Astrocyte (in vitro differentiated cells and primary cell): ENCODE measurements at regions not wholly inside any gene's neighbourhood (a gene's known extent, or its start where the extent isn't known, plus 50 kb on each side); places are given as distances from the start of the nearest gene placed in this dataset.
A peak's percentile ranks its signal among the peaks of the same experiment; 100 is the strongest.

Experiments
- DNase-seq: peaks from one replicate; pipeline ENCODE4 v3.0.0-alpha.2; 2010; ENCODE audit warnings: low read depth
- FAIRE-seq: peaks from 2 replicates; lab custom pipeline; 2011; peaks lifted over from hg19 to GRCh38; lab: Jason Lieb, UNC
- H2AFZ ChIP-seq: 2 replicates; pipeline ENCODE4 v1.6.0; 2012; ENCODE audit warnings: low read depth, low read length, inconsistent platforms
- H3K27ac ChIP-seq: 2 replicates; pipeline ENCODE4 v1.5.1; 2011; ENCODE audit warnings: low read depth, low read length, inconsistent platforms
- H3K27me3 ChIP-seq: 2 replicates; pipeline ENCODE4 v1.6.0; 2011; ENCODE audit warnings: low read length, inconsistent platforms; ENCODE audit not compliant: insufficient read depth
- H3K36me3 ChIP-seq: 2 replicates; pipeline ENCODE4 v1.5.1; 2011; ENCODE audit warnings: low read length, inconsistent platforms; ENCODE audit not compliant: insufficient read depth
- H3K4me1 ChIP-seq: 2 replicates; pipeline ENCODE4 v1.5.1; 2011; ENCODE audit warnings: low read length, inconsistent platforms; ENCODE audit not compliant: insufficient read depth
- H3K4me2 ChIP-seq: 2 replicates; pipeline ENCODE4 v1.6.0; 2012; ENCODE audit warnings: low read length, inconsistent platforms
- H3K4me3 ChIP-seq: 2 replicates; pipeline ENCODE4 v1.5.1; 2011; ENCODE audit warnings: low read depth, mild to moderate bottlenecking, low read length, inconsistent platforms; ENCODE audit not compliant: insufficient read depth
- H3K79me2 ChIP-seq: 2 replicates; pipeline ENCODE4 v1.6.0; 2012; ENCODE audit warnings: mild to moderate bottlenecking, low read length, inconsistent platforms; ENCODE audit not compliant: insufficient read depth
- H3K9ac ChIP-seq: 2 replicates; pipeline ENCODE4 v1.6.0; 2012; ENCODE audit warnings: mild to moderate bottlenecking, low read length, inconsistent platforms
- H3K9me3 ChIP-seq: 2 replicates; pipeline ENCODE4 v1.5.1; 2012; ENCODE audit warnings: low read depth, mild to moderate bottlenecking, low read length, inconsistent platforms; ENCODE audit not compliant: insufficient read depth
- H4K20me1 ChIP-seq: 2 replicates; pipeline ENCODE4 v1.6.0; 2012; ENCODE audit warnings: low read length, inconsistent platforms; ENCODE audit not compliant: insufficient read depth
- H3K27ac Mint-ChIP-seq: one replicate; pipeline ENCODE4 v1.8.0; 2021; ENCODE audit warnings: mild to moderate bottlenecking, mixed read lengths; ENCODE audit not compliant: unreplicated experiment
- H3K27me3 Mint-ChIP-seq: one replicate; pipeline ENCODE4 v1.8.0; 2021; ENCODE audit warnings: low read depth, mixed read lengths; ENCODE audit not compliant: unreplicated experiment
- H3K36me3 Mint-ChIP-seq: one replicate; pipeline ENCODE4 v1.8.0; 2021; ENCODE audit warnings: low read depth, mixed read lengths; ENCODE audit not compliant: unreplicated experiment
- H3K4me1 Mint-ChIP-seq: one replicate; pipeline ENCODE4 v1.8.0; 2021; ENCODE audit warnings: low read depth, mixed read lengths; ENCODE audit not compliant: unreplicated experiment
- H3K4me3 Mint-ChIP-seq: one replicate; pipeline ENCODE4 v1.8.0; 2021; ENCODE audit warnings: mild to moderate bottlenecking, moderate library complexity, mixed read lengths; ENCODE audit not compliant: unreplicated experiment
- H3K9me3 Mint-ChIP-seq: one replicate; pipeline ENCODE4 v1.8.0; 2021; ENCODE audit warnings: mild to moderate bottlenecking, mixed read lengths; ENCODE audit not compliant: unreplicated experiment
- CTCF ChIP-seq: IDR thresholded peaks from 2 replicates; pipeline ENCODE4 v1.5.1; 2011; ENCODE audit warnings: low read depth, mild to moderate bottlenecking, inconsistent platforms, low read length, moderate library complexity; ENCODE audit not compliant: insufficient read depth
- EZH2 ChIP-seq: IDR thresholded peaks from 2 replicates; pipeline ENCODE4 v1.6.1; 2012; ENCODE audit warnings: mild to moderate bottlenecking, low read length, inconsistent platforms; ENCODE audit not compliant: insufficient read depth

GRCh38 chr10:20954519-20954918 is 57.4 kb upstream of the NEBL start:
- no peaks in the 10 kb centered on the region for H3K36me3 Mint-ChIP-seq
- H3K27ac Mint-ChIP-seq, result peak overlapping the region; percentile 89

GRCh38 chr10:20953120-20953519 is 56.0 kb upstream of the NEBL start:
- Mint-ChIP-seq H3K27ac (no peak overlapping the region), H3K27me3 (no peaks in the 10 kb centered on the region), H3K4me1 (peaks cover 29% of the 10 kb centered on the region), H3K36me3 (no peaks in the 10 kb centered on the region), H3K9me3 (no peaks in the 10 kb centered on the region), H3K4me3 (no peak overlapping the region)
- Histone ChIP-seq H3K27ac (no peak overlapping the region), H3K4me2 (no peak overlapping the region), H4K20me1 (no peaks in the 10 kb centered on the region), H3K9ac (no peak overlapping the region), H3K4me3 (no peak overlapping the region), H2AFZ (no peak overlapping the region), H3K4me1 (no peaks in the 10 kb centered on the region), H3K79me2 (no peaks in the 10 kb centered on the region), H3K27me3 (no peaks in the 10 kb centered on the region), H3K9me3 (no peaks in the 10 kb centered on the region), H3K36me3 (no peaks in the 10 kb centered on the region)
- DNase-seq (no peak), FAIRE-seq (no peak)
- TF ChIP-seq CTCF (no peak), EZH2 (no peak)

More at GRCh38 chr10:20954519-20954918, 57.4 kb upstream of the NEBL start:
- Histone ChIP-seq H3K79me2 (no peaks in the 10 kb centered on the region), H3K4me1 (no peaks in the 10 kb centered on the region), H3K4me3 (no peak overlapping the region), H3K36me3 (no peaks in the 10 kb centered on the region), H3K27ac (no peak overlapping the region), H4K20me1 (no peaks in the 10 kb centered on the region), H3K9me3 (no peaks in the 10 kb centered on the region), H3K9ac (no peak overlapping the region), H3K4me2 (no peak overlapping the region), H2AFZ (no peak overlapping the region), H3K27me3 (no peaks in the 10 kb centered on the region)
- no peak for FAIRE-seq
- no peaks in the 10 kb centered on the region for H3K27me3 Mint-ChIP-seq
- H3K9me3 Mint-ChIP-seq, result no peaks in the 10 kb centered on the region
- H3K4me1 Mint-ChIP-seq, result peaks cover 27% of the 10 kb centered on the region
- no peak overlapping the region for H3K4me3 Mint-ChIP-seq
- TF ChIP-seq EZH2 (no peak), CTCF (no peak)
- no peak for DNase-seq

- Mint-ChIP-seq H3K9me3 (no peaks in the 10 kb centered on the region), H3K4me1 (peaks cover 16% of the 10 kb centered on the region), H3K27me3 (no peaks in the 10 kb centered on the region), H3K36me3 (no peaks in the 10 kb centered on the region), H3K27ac (no peak overlapping the region), H3K4me3 (no peak overlapping the region)
- Histone ChIP-seq H3K9ac (no peak overlapping the region), H3K27ac (no peak overlapping the region), H3K4me3 (no peak overlapping the region), H3K79me2 (no peaks in the 10 kb centered on the region), H3K4me2 (no peak overlapping the region), H2AFZ (no peak overlapping the region), H3K36me3 (no peaks in the 10 kb centered on the region), H3K4me1 (no peaks in the 10 kb centered on the region), H3K27me3 (no peaks in the 10 kb centered on the region), H3K9me3 (no peaks in the 10 kb centered on the region), H4K20me1 (no peaks in the 10 kb centered on the region)
- FAIRE-seq (no peak), DNase-seq (no peak)
- TF ChIP-seq EZH2 (no peak), CTCF (no peak)
Observed at GRCh38 chr10:20949967-20950366, 52.9 kb upstream of the NEBL start.
